GM12872 (cell line): ENCODE measurements at regions not wholly inside any gene's neighbourhood (a gene's known extent, or its start where the extent isn't known, plus 50 kb on each side); places are given as distances from the start of the nearest gene placed in this dataset.

Source experiments
- TF ChIP-seq, protein P1 (sequence below): IDR thresholded peaks from 3 replicates; pipeline ENCODE4 v1.5.1; 2011; ENCODE audit warnings: low read depth, mild to moderate bottlenecking, low read length, moderate library complexity; ENCODE audit not compliant: insufficient read depth

DNA sequence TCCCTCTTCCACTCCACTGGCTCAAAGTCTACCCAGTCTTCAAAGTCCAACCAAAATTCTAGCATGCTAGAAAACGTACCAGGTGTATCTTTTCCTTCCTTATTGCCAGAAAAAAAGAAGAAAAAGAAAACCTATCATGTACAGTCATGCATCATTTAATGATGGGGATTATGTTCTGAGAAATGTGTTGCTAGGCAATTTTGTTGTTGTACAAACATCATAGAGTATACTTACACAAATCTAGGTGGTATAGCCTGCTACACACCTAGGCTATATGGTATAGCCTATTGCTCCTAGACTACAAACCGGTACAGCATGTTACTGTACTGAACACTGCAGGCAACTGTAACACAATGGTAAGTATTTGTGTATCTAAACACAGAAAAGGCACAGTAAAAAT, 104.8 kb downstream of the SREK1 start:
- TF ChIP-seq, protein P1, sequence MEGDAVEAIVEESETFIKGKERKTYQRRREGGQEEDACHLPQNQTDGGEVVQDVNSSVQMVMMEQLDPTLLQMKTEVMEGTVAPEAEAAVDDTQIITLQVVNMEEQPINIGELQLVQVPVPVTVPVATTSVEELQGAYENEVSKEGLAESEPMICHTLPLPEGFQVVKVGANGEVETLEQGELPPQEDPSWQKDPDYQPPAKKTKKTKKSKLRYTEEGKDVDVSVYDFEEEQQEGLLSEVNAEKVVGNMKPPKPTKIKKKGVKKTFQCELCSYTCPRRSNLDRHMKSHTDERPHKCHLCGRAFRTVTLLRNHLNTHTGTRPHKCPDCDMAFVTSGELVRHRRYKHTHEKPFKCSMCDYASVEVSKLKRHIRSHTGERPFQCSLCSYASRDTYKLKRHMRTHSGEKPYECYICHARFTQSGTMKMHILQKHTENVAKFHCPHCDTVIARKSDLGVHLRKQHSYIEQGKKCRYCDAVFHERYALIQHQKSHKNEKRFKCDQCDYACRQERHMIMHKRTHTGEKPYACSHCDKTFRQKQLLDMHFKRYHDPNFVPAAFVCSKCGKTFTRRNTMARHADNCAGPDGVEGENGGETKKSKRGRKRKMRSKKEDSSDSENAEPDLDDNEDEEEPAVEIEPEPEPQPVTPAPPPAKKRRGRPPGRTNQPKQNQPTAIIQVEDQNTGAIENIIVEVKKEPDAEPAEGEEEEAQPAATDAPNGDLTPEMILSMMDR: no peak

GRCh38 chr5:66249920-66250319, 105.8 kb downstream of the SREK1 start:
- TF ChIP-seq, protein P1: no peak

- TF ChIP-seq, protein P1: no peak
Observed at GRCh38 chr5:66252849-66253248, 108.7 kb downstream of the SREK1 start.

DNA sequence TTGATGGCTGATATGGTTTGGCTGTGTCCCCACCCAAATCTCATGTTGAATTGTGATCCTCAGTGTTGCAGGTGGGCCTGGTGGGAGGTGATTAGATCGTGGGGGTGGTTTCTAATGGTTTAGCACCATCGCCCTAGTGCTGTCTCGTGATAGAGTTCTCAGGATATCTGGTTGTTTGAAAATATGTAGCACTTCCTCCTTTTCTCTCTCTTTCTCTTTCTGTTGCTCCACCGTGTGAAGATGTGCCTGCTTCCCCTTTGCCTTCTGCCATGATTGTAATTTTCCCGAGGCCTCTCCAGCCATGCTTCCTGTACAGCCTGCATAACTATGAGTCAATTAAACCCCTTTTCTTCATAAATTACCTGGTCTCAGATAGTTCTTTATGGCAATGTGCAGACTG, 111.6 kb downstream of the SREK1 start:
- TF ChIP-seq, protein P1: no peak

DNA sequence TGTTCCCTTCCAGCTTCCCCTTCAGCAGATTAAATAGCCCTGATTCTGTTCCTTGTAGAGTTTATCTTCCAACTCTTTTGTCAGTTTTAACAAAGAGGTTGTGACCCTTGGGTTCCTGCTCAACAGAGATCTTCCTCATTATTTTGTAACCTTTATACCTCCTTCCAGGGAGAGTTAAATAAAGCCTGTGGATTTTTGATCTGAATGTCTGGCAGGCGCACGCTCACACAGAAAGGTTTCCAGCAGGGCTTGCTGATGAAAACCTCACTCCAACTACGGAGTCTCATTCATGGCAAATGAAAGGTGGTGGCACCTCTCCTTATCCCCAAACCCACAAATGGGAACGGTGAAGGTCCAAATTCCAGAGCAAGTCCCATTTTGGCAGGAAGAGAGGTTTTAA, 129.0 kb downstream of the SREK1 start:
- TF ChIP-seq, protein P1: no peak

- TF ChIP-seq, protein P1: no peak
Observed at GRCh38 chr5:66276986-66277385, 132.9 kb downstream of the SREK1 start.

DNA sequence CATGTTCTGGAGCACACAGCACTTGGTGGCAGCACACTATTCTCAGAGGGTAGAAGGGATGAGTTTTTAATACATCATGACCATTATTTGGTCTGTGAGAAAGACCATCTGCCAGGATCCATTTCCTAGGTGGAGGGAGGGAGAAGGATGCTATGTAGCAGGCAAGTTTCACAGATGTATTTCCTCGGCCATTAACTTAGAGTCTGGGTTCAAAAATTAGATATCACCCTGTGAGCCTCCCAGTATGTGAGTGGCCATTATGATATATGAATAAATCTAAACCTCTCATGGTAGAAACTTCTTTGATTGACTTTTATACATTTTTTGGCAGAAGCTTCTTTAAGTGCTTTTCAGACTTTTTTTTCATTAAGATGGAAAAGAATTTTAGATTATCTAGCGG, 133.9 kb downstream of the SREK1 start:
- TF ChIP-seq, protein P1: no peak

DNA sequence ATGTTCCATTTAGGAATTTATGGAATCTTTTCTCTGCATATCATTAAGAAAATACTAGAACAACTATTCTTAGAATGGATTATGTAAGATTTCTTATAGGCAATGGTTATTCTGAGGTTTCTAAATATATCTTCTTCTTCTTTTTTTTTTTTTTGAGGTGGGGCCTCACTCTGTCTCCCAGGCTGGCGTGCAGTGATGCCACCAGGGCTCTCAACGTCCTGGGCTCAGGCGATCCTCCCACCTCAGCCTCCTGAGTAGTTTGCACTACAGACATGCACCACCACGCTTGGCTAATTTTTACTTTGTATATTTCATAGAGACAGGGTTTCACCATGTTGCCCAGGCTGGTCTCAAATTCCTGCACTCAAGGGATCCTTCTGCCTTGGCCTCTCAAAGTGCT, 137.2 kb downstream of the SREK1 start:
- TF ChIP-seq, protein P1: no peak
